Loucy (cell line): ENCODE measurements at regions not wholly inside any gene's neighbourhood (a gene's known extent, or its start where the extent isn't known, plus 50 kb on each side); places are given as distances from the start of the nearest gene placed in this dataset.

Source experiments
- CTCF ChIP-seq: fragments of 200-600 bp; sonication (generic); conservative IDR thresholded peaks from 2 replicates; pipeline ENCODE4 v1.5.1; 2014; ENCODE audit warnings: mild to moderate bottlenecking, antibody characterized with exemption, low read length
- EZH2phosphoT487 ChIP-seq: fragments of 200-600 bp; IDR thresholded peaks from 2 replicates; pipeline ENCODE4 v1.6.1; 2018; ENCODE audit warnings: antibody characterized with exemption, mild to moderate bottlenecking, moderate library complexity, borderline replicate concordance

GRCh38 chr3:26081166-26081565 lies 291.3 kb downstream of the OXSM start:
- TF ChIP-seq CTCF, result no peak
- TF ChIP-seq EZH2phosphoT487, result no peak
